IPS-NIHi11 (cell line): ENCODE measurements at regions not wholly inside any gene's neighbourhood (a gene's known extent, or its start where the extent isn't known, plus 50 kb on each side); places are given as distances from the start of the nearest gene placed in this dataset.
"Not testable (repeated sequence)": the region's sequence is repeated elsewhere in the genome, so short reads cannot be mapped to it uniquely, and the experiment has no call there.

ENCODE experiments used
- DNase-seq: peaks from one replicate; pipeline ENCODE4 v3.0.0; 2012; ENCODE audit warnings: mixed read lengths, low spot score

DNA sequence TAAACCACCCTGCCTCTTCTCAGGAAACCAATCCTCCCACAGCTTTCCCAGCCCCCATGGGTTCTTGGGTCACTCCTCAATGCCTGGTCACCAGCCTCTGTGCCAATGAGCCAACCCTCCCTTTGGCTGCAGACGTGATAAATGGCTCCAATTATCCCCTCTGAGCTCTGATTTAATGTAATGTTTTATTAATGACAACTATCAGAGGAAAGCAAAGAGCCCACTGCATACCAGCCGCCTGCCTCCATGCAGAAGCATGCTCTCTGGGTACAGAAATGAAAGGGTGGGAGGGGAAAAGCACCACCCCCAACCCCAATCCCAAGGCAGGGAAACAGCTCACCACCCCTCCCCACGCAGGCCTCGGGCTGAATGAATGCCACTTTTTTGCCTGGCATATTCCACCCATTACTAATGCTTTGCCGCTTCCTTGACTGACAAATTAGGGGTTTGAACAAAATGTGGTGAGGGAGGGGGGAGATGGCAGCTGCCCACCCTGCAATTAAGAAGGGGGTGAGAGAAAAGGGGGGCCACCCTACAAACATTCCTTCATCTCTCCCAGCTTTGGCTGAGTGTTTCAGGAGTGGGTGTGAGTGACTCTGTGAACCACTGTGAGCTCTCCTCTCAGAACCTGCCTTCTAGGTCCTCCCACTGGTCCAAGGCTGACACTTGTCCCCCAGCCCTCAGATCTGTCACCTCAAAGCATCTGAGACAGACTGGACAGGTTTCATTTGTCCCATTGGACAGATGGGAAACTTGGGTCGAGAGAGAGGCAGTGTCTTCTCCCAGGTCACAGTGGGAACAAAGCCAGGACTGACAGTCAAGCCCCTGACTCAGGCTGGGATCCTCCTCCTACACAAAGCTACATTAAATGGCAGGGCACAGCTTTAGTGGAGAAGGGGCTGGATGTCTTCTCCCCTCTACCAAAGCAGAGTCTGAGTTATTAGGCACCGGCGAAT, 161.5 kb downstream of the TMEM132E start:
- DNase-seq = no peak

DNA sequence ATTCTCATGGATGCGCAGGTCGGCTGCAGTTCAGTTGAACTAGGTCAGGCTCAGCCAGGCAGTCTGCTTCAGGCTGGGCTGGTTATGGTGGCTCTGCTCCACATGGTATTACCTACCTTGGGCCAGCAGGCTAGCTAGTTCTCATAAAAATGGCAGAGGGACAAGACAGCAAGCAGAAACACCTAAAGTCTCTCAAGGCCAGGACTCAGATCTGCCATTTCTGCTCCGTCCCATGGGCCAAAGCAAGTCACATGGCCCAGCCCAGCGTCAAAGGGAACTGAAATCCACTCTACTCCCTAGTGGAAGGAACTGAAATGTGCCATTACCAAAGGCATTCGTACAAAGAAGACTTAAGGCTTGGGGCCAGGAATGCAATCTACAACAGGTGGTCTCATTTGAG, 160.0 kb downstream of the TMEM132E start:
- no peak for DNase-seq

DNA sequence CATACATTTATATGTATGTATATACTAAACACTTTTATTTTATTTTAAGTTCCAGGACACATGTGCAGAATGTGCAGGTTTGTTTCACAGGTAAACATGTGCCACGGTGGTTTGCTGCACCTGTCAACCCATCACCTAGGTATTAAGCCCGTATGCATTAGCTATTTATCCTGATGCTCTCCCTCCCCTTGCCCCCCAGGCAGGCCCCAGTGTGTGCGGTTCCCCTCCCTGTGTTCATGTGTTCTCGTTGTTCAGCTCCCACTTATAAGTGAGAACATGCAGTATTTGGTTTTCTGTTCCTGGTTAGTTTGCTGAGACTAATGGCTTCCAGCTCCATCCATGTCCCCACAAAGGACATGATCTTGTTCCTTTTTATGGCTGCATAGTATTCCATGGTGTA, 158.3 kb downstream of the TMEM132E start:
- DNase-seq = not testable (repeated sequence)

DNA sequence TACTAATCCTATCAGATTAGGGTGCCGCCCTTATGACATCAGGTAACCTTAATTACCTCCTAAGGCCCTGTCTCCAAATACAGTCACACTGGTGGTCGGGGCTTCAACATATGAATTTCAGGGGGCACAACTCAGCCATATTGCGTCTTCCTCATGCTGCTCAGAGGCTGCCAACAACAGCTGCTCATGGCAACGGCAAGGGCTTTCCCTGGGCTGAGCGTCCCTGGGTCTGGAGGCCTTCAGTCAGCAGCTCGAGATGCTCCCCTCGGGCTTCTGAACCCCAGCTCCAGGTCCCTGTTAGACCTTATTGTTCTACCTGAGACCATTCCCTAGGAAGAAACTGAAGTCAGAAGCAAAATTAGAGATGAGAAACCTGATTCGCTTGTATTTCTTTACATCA, 157.2 kb downstream of the TMEM132E start:
- DNase-seq = no peak

DNA sequence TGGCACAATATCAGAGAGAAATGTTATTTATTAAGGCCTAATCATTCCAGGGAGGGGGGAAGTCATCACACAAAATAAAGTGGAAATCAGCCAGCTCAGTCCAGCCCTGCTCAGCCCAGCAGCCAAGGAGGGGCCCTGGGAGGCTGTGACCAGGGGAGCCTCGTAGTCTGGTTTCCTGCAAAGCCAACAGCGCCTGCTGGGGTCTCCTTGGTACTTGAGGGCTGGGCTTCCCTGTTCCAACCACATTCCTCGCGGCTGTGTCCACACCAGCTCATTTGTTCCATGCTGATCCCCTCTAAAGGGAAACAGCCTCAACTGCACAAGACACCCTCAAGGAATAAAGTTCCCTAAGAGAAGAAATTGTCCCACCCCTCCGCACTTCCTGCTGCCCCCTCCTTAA, 154.0 kb downstream of the TMEM132E start:
- DNase-seq = no peak

DNA sequence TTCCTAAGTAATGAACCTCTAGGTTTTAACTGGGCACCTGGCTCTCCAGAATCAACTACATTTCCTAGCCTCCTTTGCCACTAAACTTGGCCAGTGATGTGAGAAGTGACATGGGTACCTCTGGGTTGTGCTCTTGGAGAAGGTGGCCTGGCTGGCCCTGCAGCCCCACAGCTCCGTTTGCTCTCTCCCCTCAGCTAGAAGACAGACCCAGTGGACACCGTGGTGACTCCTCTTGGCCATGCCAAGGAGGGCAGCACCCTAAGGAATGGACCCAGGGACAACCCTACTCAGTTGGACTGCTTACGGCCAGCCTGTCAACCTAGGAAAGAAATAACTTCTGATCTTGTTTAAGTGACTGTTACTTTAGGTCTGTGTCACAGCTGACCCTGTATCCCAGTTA, 151.4 kb downstream of the TMEM132E start:
- DNase-seq = no peak

DNA sequence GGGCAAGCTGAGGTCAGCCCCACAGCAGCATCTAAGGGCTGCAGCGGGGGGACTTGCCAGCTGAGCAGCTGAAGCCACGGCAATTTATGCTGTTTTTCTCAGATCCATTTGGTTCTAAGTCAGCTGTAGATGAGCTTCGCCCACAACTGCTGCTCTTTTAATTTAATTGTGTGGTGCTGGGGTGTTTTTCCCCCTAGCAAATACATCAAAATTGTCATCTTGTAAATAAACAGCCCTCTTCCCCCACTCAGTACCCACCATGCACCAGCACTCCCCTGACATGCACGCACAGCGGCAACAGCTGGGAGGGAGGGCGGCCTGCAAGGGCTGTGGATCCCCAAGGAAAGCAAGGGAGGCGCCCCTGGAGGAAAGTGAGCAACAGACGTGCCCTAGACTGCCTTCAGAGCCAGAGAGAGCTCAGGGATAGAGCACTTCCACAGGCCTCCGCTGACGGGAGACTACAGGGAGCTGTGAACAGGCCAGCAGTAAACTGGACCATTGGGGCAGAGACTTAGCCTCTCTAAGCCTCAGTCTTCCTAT, 149.5 kb downstream of the TMEM132E start:
- DNase-seq = peak; percentile 35

DNA sequence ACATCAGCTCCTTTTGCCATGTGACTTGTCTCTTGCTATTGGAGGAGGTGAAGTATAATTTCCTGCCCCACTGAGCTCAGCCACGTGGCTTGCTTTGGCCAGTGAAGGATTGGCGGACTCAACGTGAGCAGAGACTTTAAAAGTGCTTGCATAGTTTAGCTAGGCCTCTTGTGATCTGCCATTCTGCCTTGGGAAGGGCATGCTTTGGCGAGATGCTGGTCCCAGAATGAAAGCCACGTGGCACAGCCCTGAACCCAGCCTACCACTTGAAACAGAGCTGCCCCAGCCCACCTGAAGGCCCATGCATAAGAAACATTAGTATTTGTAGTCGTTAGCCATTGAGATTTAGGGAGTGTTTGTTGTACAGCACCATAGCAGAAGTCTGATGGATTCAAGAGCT, 148.2 kb downstream of the TMEM132E start:
- DNase-seq = no peak

DNA sequence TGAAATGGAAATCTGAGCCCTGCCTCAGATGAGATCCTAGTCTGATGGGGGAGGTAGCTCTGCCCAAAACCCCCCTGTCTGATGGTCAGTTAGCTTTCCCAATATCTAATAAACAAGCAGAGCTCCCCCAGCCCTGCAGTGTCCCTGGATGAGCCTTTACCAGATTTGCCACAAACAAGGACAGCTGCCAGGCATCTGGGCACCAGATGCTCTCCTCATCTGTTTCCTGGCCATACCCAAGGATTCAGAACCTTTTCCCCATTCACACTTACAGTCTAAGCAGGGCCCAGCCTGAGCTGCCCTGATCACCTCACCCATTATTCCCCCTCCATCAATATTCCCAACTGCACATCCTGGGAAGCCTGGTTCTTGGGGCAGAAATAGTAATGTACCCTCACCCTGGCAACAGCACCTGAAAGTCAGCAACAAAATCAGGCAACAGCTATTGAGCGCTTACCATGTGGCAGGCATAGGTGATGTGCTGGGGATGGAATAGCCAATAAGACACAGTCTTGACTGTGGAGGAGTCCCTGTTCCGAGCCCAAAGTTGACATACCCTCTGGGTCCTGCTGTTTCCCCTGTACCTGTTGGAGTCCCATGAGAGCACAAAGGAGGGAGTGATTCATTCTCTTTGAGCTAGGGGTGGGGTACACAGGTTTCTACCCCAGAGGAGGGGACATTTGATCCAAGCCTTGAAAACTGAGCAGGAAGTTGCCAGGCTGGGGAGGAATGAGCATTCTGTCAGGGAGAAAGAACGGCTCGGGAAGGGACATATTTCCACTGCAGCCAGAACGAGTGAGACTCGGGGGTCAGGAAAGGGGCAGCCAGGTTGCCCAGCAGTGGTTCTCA, 147.4 kb downstream of the TMEM132E start:
- no peak for DNase-seq

DNA sequence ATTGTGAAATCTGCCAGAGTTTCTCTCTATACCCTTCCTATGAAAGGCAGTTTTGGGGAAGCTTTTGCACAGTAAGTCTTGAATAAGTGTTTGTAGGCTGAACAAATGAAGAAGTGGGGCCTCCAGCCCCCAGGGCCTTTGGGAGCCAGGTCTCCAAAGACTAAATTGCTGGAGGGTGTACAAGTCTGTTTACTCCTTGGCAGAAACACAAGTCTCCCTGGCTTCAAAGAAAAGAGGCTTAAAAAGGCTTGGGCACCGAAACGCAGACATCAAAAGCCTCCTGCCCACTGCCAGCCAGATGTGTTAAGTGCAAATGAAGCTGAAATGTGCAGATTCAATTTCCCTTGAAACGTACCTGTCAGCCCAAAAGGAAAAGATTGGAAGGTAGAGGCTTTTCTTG, 146.3 kb downstream of the TMEM132E start:
- no peak for DNase-seq

DNA sequence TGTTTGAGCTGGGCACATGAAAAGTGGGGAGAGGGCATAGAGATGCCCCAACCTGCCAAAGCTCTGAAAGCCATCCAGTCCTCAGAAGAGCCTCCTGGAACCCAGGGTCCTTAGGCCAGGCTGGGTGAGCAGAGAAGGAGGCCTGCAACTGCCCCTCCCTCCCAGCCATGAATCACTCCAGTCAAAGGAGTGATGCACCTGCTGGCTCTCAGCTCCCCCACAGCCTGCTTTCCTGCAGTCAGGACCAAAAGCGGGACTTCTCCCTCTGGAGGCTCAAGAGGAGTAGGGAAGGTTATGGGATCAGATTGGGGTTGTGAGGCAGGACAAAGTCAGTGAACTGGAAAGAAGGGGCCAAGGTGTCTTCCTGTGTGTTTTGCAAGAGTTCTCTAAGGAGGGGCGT, 145.6 kb downstream of the TMEM132E start:
- DNase-seq = no peak

DNA sequence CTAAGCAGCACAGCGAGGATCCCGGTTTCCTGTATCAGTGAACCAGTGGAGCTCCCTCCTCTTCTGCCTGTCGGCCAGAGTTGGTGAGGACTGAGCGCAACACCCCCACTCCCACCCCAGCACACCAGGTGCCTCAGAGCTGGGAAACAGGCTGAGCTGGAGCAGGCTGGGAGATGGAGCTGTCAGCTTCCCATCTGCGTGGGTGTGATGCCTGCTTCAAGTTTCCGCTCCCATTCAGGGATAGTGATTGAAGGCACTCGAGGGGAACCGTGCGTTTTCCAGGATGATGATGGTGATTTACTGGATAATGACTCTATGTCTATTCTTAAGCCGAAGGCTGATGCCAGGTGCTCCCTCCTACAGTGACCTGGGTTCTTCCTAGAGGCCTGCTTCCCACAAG, 144.5 kb downstream of the TMEM132E start:
- DNase-seq = no peak

DNA sequence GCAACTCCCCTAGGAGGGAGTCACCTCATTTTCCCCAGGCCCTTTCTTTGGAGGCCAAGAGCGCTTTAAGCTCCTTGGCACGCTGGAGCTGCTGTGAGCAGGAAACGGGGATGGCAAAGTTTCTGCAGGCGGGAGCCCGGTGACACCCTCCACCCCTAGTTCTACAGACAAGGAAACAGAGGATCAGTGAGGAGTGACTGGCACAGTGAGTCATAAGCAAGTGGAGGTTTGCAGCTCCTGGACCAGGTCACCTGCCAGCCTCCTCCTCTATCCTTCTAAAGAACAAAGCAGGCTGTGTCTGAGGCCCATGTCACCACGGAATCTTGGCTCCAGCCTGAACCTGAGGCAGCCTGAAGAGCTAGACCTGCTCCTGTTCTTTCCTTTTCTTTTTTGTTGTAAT, 141.9 kb downstream of the TMEM132E start:
- no peak for DNase-seq

DNA sequence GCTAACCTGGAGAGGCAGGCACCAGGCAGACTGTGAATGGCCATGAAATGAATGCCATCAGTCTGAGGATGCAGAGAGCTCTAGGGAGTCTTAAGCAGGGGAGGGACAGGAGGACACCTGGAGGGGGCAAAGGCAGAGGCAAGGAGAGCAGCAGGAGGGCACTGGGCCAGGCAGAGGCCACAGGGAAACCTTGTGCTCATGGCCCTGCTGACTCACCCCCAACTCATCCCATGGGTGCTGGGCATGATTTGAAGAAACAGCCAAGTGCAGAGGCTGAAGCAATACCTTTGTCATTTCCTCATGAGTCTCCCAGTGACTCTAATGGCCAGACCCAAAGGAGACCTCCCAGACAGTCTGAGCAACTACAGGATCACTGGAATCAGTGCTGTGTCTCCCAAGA, 141.4 kb downstream of the TMEM132E start:
- DNase-seq = no peak

DNA sequence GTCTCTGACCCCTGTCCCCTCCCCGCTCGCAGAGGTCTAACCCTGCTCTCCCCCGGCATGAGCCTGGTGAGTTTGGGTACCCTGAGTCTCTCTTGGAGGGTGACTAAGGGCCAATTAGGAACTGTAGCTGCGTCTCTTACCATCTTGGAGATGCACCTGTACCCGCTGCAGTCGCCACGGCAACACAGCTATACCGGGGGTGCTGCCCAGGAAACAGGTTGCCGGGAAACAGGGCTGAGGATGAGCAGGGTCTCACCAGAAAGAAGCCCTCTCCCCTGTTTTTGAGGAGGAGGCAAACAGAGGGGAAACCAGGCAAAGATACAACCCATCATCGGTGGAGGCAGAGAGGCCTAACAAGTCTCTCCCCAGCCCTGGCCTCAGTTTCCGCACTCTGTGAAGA, 140.2 kb downstream of the TMEM132E start:
- no peak for DNase-seq

DNA sequence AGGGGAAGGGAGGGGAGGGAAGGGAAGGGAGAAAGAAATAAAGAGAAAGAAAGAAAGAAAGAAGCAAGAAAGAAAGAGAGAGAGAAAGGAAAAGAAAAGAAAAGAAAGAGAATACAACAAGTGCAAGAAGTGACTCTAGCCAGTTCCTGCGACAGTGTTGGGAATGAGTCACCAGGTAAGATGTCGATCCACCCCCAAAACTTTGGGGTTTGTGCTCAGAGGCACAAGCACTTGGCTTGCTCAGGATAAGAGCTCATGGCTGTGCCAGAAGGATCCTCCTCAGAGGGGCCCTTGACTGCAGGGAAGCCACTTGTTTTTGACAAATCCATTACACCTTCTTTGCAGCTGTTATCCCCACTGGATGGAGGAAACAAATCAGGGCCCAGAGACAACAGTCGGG, 137.7 kb downstream of the TMEM132E start:
- DNase-seq = no peak

DNA sequence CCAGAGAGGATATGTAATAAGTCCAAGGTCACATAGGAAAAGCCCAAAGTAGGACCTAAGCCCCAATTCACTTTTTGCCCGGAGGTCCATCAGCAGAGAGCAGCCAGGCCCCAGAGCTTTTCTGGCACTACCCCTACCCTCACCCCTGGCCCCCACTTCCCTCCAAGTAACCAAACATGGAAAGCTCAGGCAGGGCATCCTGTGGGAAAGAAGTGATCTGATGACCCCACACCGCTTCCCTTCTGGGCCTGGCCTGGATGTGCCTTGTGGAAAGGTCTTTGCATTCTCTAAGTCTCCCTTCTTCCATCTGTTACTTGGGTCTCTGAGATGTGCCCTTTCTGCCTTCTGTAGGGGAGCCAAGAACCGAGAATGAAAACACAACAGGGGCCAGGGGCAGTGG, 136.9 kb downstream of the TMEM132E start:
- no peak for DNase-seq

DNA sequence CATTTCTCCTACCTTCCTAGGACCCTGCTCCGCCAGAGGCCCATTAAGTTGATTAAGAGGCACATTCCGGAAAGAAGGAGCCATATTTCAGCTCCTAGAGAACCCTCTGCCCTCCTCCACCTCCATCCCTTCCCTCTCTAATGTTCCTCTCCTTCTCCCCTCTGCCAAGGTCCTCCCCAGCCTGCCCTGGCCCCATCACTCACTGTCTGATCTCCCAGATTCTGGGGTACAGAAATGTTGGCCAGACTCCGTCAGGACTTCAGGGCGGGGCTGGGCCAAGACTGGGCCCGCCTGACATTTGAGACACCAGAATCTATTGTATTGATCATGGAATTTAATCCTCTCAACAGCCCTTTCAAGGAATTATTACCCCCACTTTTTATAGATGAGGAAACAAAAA, 136.1 kb downstream of the TMEM132E start:
- no peak for DNase-seq

DNA sequence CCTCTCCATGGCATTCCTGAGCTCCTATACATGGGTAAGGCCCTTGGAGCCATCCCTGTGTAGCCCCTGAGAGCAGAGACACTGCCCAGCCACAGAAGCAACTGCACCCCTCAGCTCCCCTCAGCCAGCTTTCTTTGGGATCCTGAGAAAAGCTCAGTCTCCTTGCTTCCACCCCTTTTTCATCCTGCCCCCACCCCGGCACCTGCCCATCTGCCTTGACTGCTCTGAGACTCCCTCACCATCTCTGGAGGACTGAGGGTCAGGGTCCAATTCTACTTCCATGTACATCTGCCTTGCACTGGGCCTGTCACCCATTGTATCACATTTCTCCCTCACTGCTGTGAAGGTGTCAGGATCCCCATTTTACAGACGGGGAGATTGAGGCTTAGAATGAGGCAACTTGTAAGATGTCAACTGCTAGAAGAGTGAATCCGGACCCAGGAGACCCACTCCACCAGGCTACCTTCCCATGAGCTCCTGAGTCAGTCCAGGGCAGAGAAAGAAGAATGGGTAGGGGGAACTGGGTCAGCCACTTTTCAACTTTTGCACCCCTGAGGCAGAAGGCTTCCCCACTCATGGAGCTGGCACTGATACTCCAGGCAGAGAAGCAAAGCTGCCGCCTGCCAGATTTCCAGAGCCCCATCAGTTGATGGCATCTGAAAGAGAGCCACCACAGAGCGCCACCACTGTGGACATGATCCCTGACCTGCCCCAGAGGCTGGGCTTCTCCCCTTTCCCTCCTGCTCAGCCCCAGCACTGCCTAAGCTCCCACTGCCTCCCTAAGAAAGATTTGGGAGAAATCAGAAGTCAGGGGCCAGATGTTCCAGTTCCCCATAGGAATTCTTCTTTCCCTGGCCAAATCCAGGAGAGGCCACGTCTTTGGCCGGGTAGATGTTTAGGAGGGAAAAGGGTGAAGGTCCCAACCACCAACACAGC, 135.4 kb downstream of the TMEM132E start:
- DNase-seq = no peak

DNA sequence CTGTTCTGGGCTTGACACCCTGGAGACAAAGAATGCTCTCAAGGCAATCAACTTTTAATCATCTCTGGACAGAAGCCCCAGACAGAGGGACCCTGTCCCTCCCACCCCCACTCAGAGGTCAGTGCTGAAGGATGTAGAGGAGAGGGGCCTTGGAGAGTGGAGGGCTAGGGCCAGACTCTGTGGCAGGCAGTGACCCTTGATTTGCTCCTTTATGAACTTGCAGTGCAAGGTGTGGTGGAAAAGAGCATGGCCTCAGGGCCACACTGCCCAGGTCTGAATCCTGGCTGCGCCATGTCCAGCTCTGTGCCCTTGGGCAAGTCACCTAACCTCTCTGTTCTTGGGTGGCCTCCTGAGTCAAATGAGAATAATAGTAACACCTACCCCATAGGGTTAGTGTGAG, 134.3 kb downstream of the TMEM132E start:
- no peak for DNase-seq

DNA sequence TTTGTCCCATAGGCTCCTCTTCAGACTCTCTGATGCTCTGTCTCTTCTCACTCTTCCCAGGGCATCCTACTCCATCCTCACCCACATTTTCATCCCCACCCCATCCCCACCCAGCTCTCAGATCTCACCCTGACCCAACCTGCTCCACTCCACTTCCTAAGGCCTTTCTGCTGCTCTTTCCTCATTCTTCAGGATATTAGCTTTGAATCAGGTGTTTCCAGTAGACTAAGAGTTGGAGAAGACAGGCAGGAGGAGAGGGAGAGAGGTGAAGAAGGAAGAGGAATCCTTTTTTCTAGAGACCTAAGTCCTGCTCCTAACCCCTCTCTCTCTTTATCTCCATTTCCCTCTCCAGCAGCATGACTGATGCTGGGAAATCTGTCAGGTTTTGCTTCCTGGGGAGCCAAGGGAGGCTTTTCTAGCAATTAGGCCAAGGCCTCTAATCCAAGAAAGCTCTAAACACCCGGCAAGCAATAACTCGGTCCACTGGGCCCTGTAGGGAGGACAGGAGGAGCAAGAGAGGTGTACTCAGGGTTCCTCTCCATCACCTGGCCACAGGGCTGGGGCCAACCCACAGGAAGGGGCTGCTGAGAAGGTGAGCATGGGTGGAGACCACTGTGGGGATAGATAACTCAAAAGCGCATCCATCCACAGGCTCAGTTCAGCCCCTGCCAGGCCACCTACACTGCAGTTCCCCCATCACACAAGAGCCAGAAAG, 133.3 kb downstream of the TMEM132E start:
- no peak for DNase-seq
